ENCODE measurements at regions not wholly inside any gene's neighbourhood (a gene's known extent, or its start where the extent isn't known, plus 50 kb on each side); places are given as distances from the start of the nearest gene placed in this dataset.

GRCh38 chr4:41425650-41426049 is 112.3 kb upstream of the LIMCH1 start:
- TF ChIP-seq CTCF (IDR thresholded peaks at IDR 0.05) (no peak), POLR2AphosphoS5 (IDR thresholded peaks at IDR 0.05) (no peak), POLR2A (IDR thresholded peaks at IDR 0.05) (no peak)

All from prostate gland (tissue), 2 donors.